Stimulated activated CD8-positive, alpha-beta memory T cell treated with anti-CD3 and anti-CD28 coated beads, Interleukin-15, amount 100 ng/mL, for 24 hours (primary cell): ENCODE measurements at regions not wholly inside any gene's neighbourhood (a gene's known extent, or its start where the extent isn't known, plus 50 kb on each side); places are given as distances from the start of the nearest gene placed in this dataset.

Experiments used
- DNase-seq: peaks from one replicate; pipeline ENCODE4 v3.0.0-alpha.2; 2020; ENCODE audit warnings: low read depth

- DNase-seq = no peak
These were observed 2100.9 kb upstream of the CELF4 start for GRCh38 chr18:39666541-39666940.

GRCh38 chr18:39661856-39662366 is 2096.3 kb upstream of the CELF4 start:
- DNase-seq = no peak

- DNase-seq = no peak
These were observed 2094.5 kb upstream of the CELF4 start for GRCh38 chr18:39660141-39660540.

- no peak for DNase-seq
These were observed 2089.7 kb upstream of the CELF4 start for GRCh38 chr18:39655341-39655740.

- DNase-seq = no peak
These were observed 2087.6 kb upstream of the CELF4 start for GRCh38 chr18:39653221-39653620.

- DNase-seq = no peak
These were observed 2083.0 kb upstream of the CELF4 start for GRCh38 chr18:39648616-39649015.

GRCh38 chr18:39647627-39648534 is 2082.3 kb upstream of the CELF4 start:
- no peak for DNase-seq

GRCh38 chr18:39638224-39638623 is 2072.6 kb upstream of the CELF4 start:
- DNase-seq = no peak

GRCh38 chr18:39636931-39637330 is 2071.3 kb upstream of the CELF4 start:
- DNase-seq = no peak

GRCh38 chr18:39635966-39636365 is 2070.4 kb upstream of the CELF4 start:
- DNase-seq = no peak

- no peak for DNase-seq
These were observed 2069.6 kb upstream of the CELF4 start for GRCh38 chr18:39635192-39635591.

- DNase-seq = no peak
These were observed 2062.3 kb upstream of the CELF4 start for GRCh38 chr18:39627936-39628335.

- DNase-seq = no peak
These were observed 2059.4 kb upstream of the CELF4 start for GRCh38 chr18:39624961-39625360.

- DNase-seq = no peak
These were observed 2056.8 kb upstream of the CELF4 start for GRCh38 chr18:39622431-39622830.

- no peak for DNase-seq
These were observed 2055.1 kb upstream of the CELF4 start for GRCh38 chr18:39620551-39621168.

- DNase-seq = no peak
These were observed 2052.8 kb upstream of the CELF4 start for GRCh38 chr18:39618265-39619003.

- no peak for DNase-seq
These were observed 2045.9 kb upstream of the CELF4 start for GRCh38 chr18:39611381-39612100.

GRCh38 chr18:39607034-39607433 is 2041.4 kb upstream of the CELF4 start:
- no peak for DNase-seq

GRCh38 chr18:39604836-39605235 is 2039.2 kb upstream of the CELF4 start:
- no peak for DNase-seq

- DNase-seq = no peak
These were observed 2036.5 kb upstream of the CELF4 start for GRCh38 chr18:39602131-39602530.

- DNase-seq = no peak
These were observed 2035.3 kb upstream of the CELF4 start for GRCh38 chr18:39600894-39601293.

GRCh38 chr18:39599251-39599650 is 2033.7 kb upstream of the CELF4 start:
- DNase-seq = no peak
